ENCODE measurements at regions not wholly inside any gene's neighbourhood (a gene's known extent, or its start where the extent isn't known, plus 50 kb on each side); places are given as distances from the start of the nearest gene placed in this dataset.

GRCh38 chr21:25139414-25139813 lies 467.9 kb downstream of the MRPL39 start:
- TF ChIP-seq EZH2 (IDR thresholded peaks at IDR 0.05; ENCODE audit: borderline replicate concordance, insufficient read depth, low read depth, low read length, poor library complexity, severe bottlenecking), result no peak
- TF ChIP-seq CTCF (IDR thresholded peaks at IDR 0.05), result no peak

Measured in B cell (primary cell).